PC-3 (cell line): ENCODE measurements at regions not wholly inside any gene's neighbourhood (a gene's known extent, or its start where the extent isn't known, plus 50 kb on each side); places are given as distances from the start of the nearest gene placed in this dataset.

Source experiments
- CTCF ChIP-seq: fragments of 300-600 bp; sonication (generic); conservative IDR thresholded peaks from 2 replicates; pipeline ENCODE4 v1.5.1; 2017; ENCODE audit warnings: antibody characterized with exemption, low read depth, mild to moderate bottlenecking, low read length
- EZH2 ChIP-seq: fragments of 300-600 bp; sonication (generic); IDR thresholded peaks from one replicate; pipeline ENCODE4 v1.6.1; 2017; ENCODE audit warnings: antibody characterized with exemption, mild to moderate bottlenecking, low read length; ENCODE audit not compliant: unreplicated experiment

- TF ChIP-seq EZH2 (no peak), CTCF (no peak)
These were observed 711.6 kb upstream of the SLITRK6 start for GRCh38 chr13:86510792-86511191.
